Liver (tissue), 8 donors: ENCODE measurements at regions not wholly inside any gene's neighbourhood (a gene's known extent, or its start where the extent isn't known, plus 50 kb on each side); places are given as distances from the start of the nearest gene placed in this dataset.

Source experiments
- DNase-seq: peaks from one replicate; pipeline ENCODE4 v3.0.0-alpha.2; 2017; ENCODE audit warnings: low spot score
- H3K27ac ChIP-seq, 2 donors: one replicate each; pipeline ENCODE4 v1.7.0; 2013; ENCODE audit warnings: inconsistent platforms in 2 of 2, low read length in 2 of 2, control low read depth in 1 of 2, low read depth in 1 of 2, mild to moderate bottlenecking in 1 of 2
- H3K27me3 ChIP-seq, 4 donors: one replicate each; pipeline versions ENCODE4 v1.6.1 to v1.7.0; 2013; ENCODE audit warnings: low read length in 3 of 4, inconsistent platforms in 1 of 4, mild to moderate bottlenecking in 1 of 4, moderate library complexity in 1 of 4; ENCODE audit not compliant: control insufficient read depth in 4 of 4, insufficient read depth in 4 of 4
- H3K36me3 ChIP-seq, 4 donors: one replicate each; pipeline versions ENCODE4 v1.6.1 to v1.7.0; 2013; ENCODE audit warnings: low read length in 3 of 4, mild to moderate bottlenecking in 3 of 4, low read depth in 1 of 4, moderate library complexity in 1 of 4; ENCODE audit not compliant: control insufficient read depth in 4 of 4, insufficient read depth in 3 of 4
- H3K4me1 ChIP-seq, 4 donors: one replicate each; pipeline versions ENCODE4 v1.6.1 to v1.7.0; 2013; ENCODE audit warnings: low read length in 3 of 4, mild to moderate bottlenecking in 3 of 4, moderate library complexity in 1 of 4; ENCODE audit not compliant: control insufficient read depth in 4 of 4, insufficient read depth in 4 of 4
- H3K4me3 ChIP-seq, 3 donors: one replicate each; pipeline versions ENCODE4 v1.6.1 to v1.7.0; 2013; ENCODE audit warnings: low read length in 3 of 3, control low read depth in 1 of 3, low read depth in 1 of 3, mild to moderate bottlenecking in 1 of 3
- H3K9ac ChIP-seq, 2 donors: one replicate each; pipeline ENCODE4 v1.7.0; 2013; ENCODE audit warnings: low read length in 2 of 2, mild to moderate bottlenecking in 2 of 2, moderate library complexity in 2 of 2, control low read depth in 1 of 2, low read depth in 1 of 2
- H3K9me3 ChIP-seq, 4 donors: one replicate each; pipeline versions ENCODE4 v1.6.1 to v1.7.0; 2013; ENCODE audit warnings: low read length in 3 of 4; ENCODE audit not compliant: control insufficient read depth in 4 of 4
- EGR1 ChIP-seq, 2 donors: IDR thresholded peaks; 2 replicates each; pipeline ENCODE4 v1.6.1; 2016 to 2018; ENCODE audit warnings: antibody characterized with exemption in 2 of 2, low read depth in 2 of 2
- FOXA1 ChIP-seq: IDR thresholded peaks from 2 replicates; pipeline ENCODE4 v1.6.1; 2016; ENCODE audit warnings: antibody characterized with exemption
- FOXA2 ChIP-seq: IDR thresholded peaks from 2 replicates; pipeline ENCODE4 v1.6.1; 2016; ENCODE audit warnings: antibody characterized with exemption
- GABPA ChIP-seq, 2 donors: IDR thresholded peaks in 1 of 2; conservative IDR thresholded peaks in 1 of 2; 2 replicates each; pipeline ENCODE4 v1.6.1; 2016; ENCODE audit warnings: antibody characterized with exemption in 2 of 2, mild to moderate bottlenecking in 1 of 2, moderate library complexity in 1 of 2
- HNF4A ChIP-seq, 2 donors: conservative IDR thresholded peaks; 2 replicates each; pipeline ENCODE4 v1.6.1; 2016; ENCODE audit warnings: antibody characterized with exemption in 2 of 2, mild to moderate bottlenecking in 2 of 2
- HNF4G ChIP-seq: IDR thresholded peaks from 2 replicates; pipeline ENCODE4 v1.6.1; 2016; ENCODE audit warnings: antibody characterized with exemption
- JUND ChIP-seq, 2 donors: IDR thresholded peaks; 2 replicates each; pipeline ENCODE4 v1.6.1; 2016; ENCODE audit warnings: antibody characterized with exemption in 2 of 2
- MAX ChIP-seq: IDR thresholded peaks from 2 replicates; pipeline ENCODE4 v1.6.1; 2016; ENCODE audit warnings: antibody characterized with exemption
- NR2F2 ChIP-seq: IDR thresholded peaks from 2 replicates; pipeline ENCODE4 v1.6.1; 2016; ENCODE audit warnings: antibody characterized with exemption
- RAD21 ChIP-seq, 2 donors: IDR thresholded peaks; 2 replicates each; pipeline ENCODE4 v1.6.1; 2016; ENCODE audit warnings: antibody characterized with exemption in 2 of 2, mild to moderate bottlenecking in 2 of 2
- REST ChIP-seq: IDR thresholded peaks from 2 replicates; pipeline ENCODE4 v1.6.1; 2016; ENCODE audit warnings: antibody characterized with exemption, mild to moderate bottlenecking
- RXRA ChIP-seq, 2 donors: IDR thresholded peaks; 2 replicates each; pipeline ENCODE4 v1.6.1; 2017 to 2018; ENCODE audit warnings: antibody characterized with exemption in 2 of 2, mild to moderate bottlenecking in 1 of 2
- SP1 ChIP-seq: IDR thresholded peaks from 2 replicates; pipeline ENCODE4 v1.6.1; 2018; ENCODE audit warnings: antibody characterized with exemption, mild to moderate bottlenecking
- TAF1 ChIP-seq: conservative IDR thresholded peaks from 2 replicates; pipeline ENCODE4 v1.6.1; 2016; ENCODE audit warnings: antibody characterized with exemption, mild to moderate bottlenecking
- YY1 ChIP-seq: IDR thresholded peaks from 2 replicates; pipeline ENCODE4 v1.6.1; 2016; ENCODE audit warnings: antibody characterized with exemption, mild to moderate bottlenecking
- ZBTB33 ChIP-seq: IDR thresholded peaks from 2 replicates; pipeline ENCODE4 v1.6.1; 2016; ENCODE audit warnings: antibody characterized with exemption
- WGBS: extraction: QIAGEN DNeasy Blood & Tissue Kit; methylation state at CpG from one replicate; pipeline ENCODE4 v1.1.7; 2013; 5-methylcytosine and 5-hydroxymethylcytosine counted together
- TF ChIP-seq, protein P1 (sequence below): IDR thresholded peaks from 2 replicates; pipeline ENCODE4 v1.6.1; 2016; ENCODE audit warnings: antibody characterized with exemption
- TF ChIP-seq, protein P2 (sequence below): fragments of 150-350 bp; IDR thresholded peaks from 2 replicates; pipeline ENCODE4 v1.5.1; 2017; ENCODE audit warnings: improper control_type of control experiment, low read depth, low read length; ENCODE audit not compliant: missing input control
- donor health status: healthy.
- donor health status: healthy.
- donor health status: healthy.
- donor health status: healthy.
- donor health status: healthy.

DNA sequence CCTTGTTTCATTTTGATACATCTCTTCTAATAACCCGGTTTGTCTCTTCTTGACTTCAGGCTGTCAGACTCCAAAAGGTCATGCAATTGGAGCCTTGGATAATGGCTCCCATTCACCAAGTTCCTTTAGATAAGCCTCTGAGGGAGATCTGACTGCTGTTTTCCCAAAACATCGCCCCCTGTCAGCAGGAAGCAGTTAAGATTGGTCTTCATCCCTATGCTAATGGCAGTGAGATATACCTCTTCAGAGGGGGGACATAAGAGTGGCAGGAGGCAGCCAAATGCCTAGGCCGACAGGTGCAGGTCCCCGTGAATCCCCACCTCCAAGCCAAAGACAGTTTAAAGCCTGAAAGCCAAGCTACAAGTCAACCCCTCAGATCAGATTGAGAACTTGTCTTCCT lies 144.6 kb downstream of the WDR11 start:
- no peak for DNase-seq
- Histone ChIP-seq H3K27ac (no peak overlapping the region), H3K4me3 (no peak overlapping the region), H3K27me3 (peaks cover 0 to 2% (median 0%) of the 10 kb centered on the region in 4 donors), H3K9me3 (peaks cover 2 to 13% (median 3%) of the 10 kb centered on the region in 4 donors), H3K9ac (no peak overlapping the region), H3K36me3 (no peaks in the 10 kb centered on the region), H3K4me1 (no peaks in the 10 kb centered on the region)
- 90% methylated on average over 4 of the region's 4 CpGs for WGBS
- TF ChIP-seq FOXA1 (no peak), EGR1 (IDR thresholded peaks at IDR 0.05; ENCODE audit: low read depth in 2 of 2) (no peak), JUND (IDR thresholded peaks at IDR 0.05) (no peak), FOXA2 (no peak), YY1 (no peak), NR2F2 (no peak), ZBTB33 (no peak), HNF4G (no peak), TAF1 (no peak), MAX (no peak), RAD21 (IDR thresholded peaks at IDR 0.05) (no peak), HNF4A (conservative IDR thresholded peaks at IDR 0.05) (no peak), RXRA (IDR thresholded peaks at IDR 0.05) (no peak), GABPA (IDR thresholded peaks at IDR 0.05 in 1 of 2, conservative IDR thresholded peaks at IDR 0.05 in 1 of 2) (no peak), REST (no peak), SP1 (no peak)
- TF ChIP-seq, protein P1, sequence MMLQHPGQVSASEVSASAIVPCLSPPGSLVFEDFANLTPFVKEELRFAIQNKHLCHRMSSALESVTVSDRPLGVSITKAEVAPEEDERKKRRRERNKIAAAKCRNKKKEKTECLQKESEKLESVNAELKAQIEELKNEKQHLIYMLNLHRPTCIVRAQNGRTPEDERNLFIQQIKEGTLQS: no peak
- TF ChIP-seq, protein P2, sequence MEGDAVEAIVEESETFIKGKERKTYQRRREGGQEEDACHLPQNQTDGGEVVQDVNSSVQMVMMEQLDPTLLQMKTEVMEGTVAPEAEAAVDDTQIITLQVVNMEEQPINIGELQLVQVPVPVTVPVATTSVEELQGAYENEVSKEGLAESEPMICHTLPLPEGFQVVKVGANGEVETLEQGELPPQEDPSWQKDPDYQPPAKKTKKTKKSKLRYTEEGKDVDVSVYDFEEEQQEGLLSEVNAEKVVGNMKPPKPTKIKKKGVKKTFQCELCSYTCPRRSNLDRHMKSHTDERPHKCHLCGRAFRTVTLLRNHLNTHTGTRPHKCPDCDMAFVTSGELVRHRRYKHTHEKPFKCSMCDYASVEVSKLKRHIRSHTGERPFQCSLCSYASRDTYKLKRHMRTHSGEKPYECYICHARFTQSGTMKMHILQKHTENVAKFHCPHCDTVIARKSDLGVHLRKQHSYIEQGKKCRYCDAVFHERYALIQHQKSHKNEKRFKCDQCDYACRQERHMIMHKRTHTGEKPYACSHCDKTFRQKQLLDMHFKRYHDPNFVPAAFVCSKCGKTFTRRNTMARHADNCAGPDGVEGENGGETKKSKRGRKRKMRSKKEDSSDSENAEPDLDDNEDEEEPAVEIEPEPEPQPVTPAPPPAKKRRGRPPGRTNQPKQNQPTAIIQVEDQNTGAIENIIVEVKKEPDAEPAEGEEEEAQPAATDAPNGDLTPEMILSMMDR: no peak
